Islet precursor cell (in vitro differentiated cells): ENCODE measurements at regions not wholly inside any gene's neighbourhood (a gene's known extent, or its start where the extent isn't known, plus 50 kb on each side); places are given as distances from the start of the nearest gene placed in this dataset.

Experiments used
- DNase-seq: peaks from one replicate; pipeline ENCODE4 v3.0.0-alpha.2; 2018

GRCh38 chr7:98514211-98515031 is 102.7 kb upstream of the NPTX2 start:
- no peak for DNase-seq

- no peak for DNase-seq
These were observed 105.9 kb upstream of the NPTX2 start for GRCh38 chr7:98511175-98511574.

GRCh38 chr7:98509836-98510235 is 107.2 kb upstream of the NPTX2 start:
- no peak for DNase-seq

GRCh38 chr7:98506471-98506870 is 105.6 kb upstream of the BAIAP2L1 start:
- DNase-seq = no peak

GRCh38 chr7:98500764-98501163 is 99.9 kb upstream of the BAIAP2L1 start:
- no peak for DNase-seq

GRCh38 chr7:98496618-98497017 is 95.7 kb upstream of the BAIAP2L1 start:
- no peak for DNase-seq

GRCh38 chr7:98495200-98495955 is 94.5 kb upstream of the BAIAP2L1 start:
- DNase-seq = no peak

- no peak for DNase-seq
These were observed 92.3 kb upstream of the BAIAP2L1 start for GRCh38 chr7:98493030-98493778.

GRCh38 chr7:98488167-98488566 is 87.3 kb upstream of the BAIAP2L1 start:
- DNase-seq = no peak

GRCh38 chr7:98483964-98484545 is 83.2 kb upstream of the BAIAP2L1 start:
- no peak for DNase-seq

GRCh38 chr7:98483276-98483963 is 82.5 kb upstream of the BAIAP2L1 start:
- no peak for DNase-seq

- DNase-seq = no peak
These were observed 78.4 kb upstream of the BAIAP2L1 start for GRCh38 chr7:98479318-98479717.

GRCh38 chr7:98475352-98475751 is 74.5 kb upstream of the BAIAP2L1 start:
- no peak for DNase-seq

GRCh38 chr7:98474558-98474957 is 73.7 kb upstream of the BAIAP2L1 start:
- no peak for DNase-seq

GRCh38 chr7:98472521-98472954 is 71.6 kb upstream of the BAIAP2L1 start:
- no peak for DNase-seq

GRCh38 chr7:98470485-98471240 is 69.8 kb upstream of the BAIAP2L1 start:
- DNase-seq = peak; percentile 81

- DNase-seq = no peak
These were observed 68.2 kb upstream of the BAIAP2L1 start for GRCh38 chr7:98469088-98469487.

GRCh38 chr7:98467570-98468312 is 66.9 kb upstream of the BAIAP2L1 start:
- no peak for DNase-seq

GRCh38 chr7:98465022-98465421 is 64.1 kb upstream of the BAIAP2L1 start:
- no peak for DNase-seq

- no peak for DNase-seq
These were observed 63.7 kb upstream of the BAIAP2L1 start for GRCh38 chr7:98464558-98464940.
